Naive thymus-derived CD4-positive, alpha-beta T cell (primary cell): ENCODE measurements at regions not wholly inside any gene's neighbourhood (a gene's known extent, or its start where the extent isn't known, plus 50 kb on each side); places are given as distances from the start of the nearest gene placed in this dataset.
A peak's percentile ranks its signal among the peaks of the same experiment; 100 is the strongest.

Source experiments
- ATAC-seq: fragments of 150-1000 bp; cut with Tn5 transposase; 2 replicates; pipeline ENCODE4 v1.10.0; 2021; ENCODE audit warnings: mild to moderate bottlenecking, moderate library complexity
- CTCF ChIA-PET: fragments of 350-600 bp; sonication (Branson Sonifier 250); formaldehyde crosslinking; loops from one replicate; lab custom pipeline; 2021; ENCODE audit warnings: antibody characterized with exemption; lab: Charles Lee
- POLR2A ChIA-PET: fragments of 350-600 bp; sonication (Branson Sonifier 250); formaldehyde crosslinking; loops from one replicate; lab custom pipeline; 2021; ENCODE audit warnings: antibody characterized with exemption, inconsistent platforms; lab: Charles Lee
- DNase-seq, 9 donors: peaks; one replicate each; pipeline versions ENCODE4 v3.0.0 to v3.0.0-alpha.2; 2020 to 2022; ENCODE audit warnings: mixed read lengths in 1 of 9
- H3K27ac ChIP-seq: one replicate; pipeline ENCODE4 v1.7.0; 2013; ENCODE audit warnings: mild to moderate bottlenecking, low read depth, low read length, moderate library complexity
- H3K27me3 ChIP-seq, 2 donors: one replicate each; pipeline ENCODE4 v1.7.0; 2013; ENCODE audit warnings: low read length in 2 of 2, mild to moderate bottlenecking in 2 of 2, moderate library complexity in 2 of 2; ENCODE audit not compliant: control insufficient read depth in 2 of 2, insufficient read depth in 2 of 2
- H3K36me3 ChIP-seq, 3 experiments: 1 replicate in 2 of 3; 2 replicates in 1 of 3; pipeline ENCODE4 v1.7.0; 2013; ENCODE audit warnings: low read length in 3 of 3, mild to moderate bottlenecking in 3 of 3, moderate library complexity in 1 of 3; ENCODE audit not compliant: insufficient read depth in 3 of 3, control insufficient read depth in 2 of 3
- H3K4me1 ChIP-seq, 2 donors: one replicate each; pipeline ENCODE4 v1.7.0; 2013; ENCODE audit warnings: low read length in 2 of 2, mild to moderate bottlenecking in 2 of 2, moderate library complexity in 1 of 2; ENCODE audit not compliant: control insufficient read depth in 2 of 2, insufficient read depth in 2 of 2
- H3K4me3 ChIP-seq: 2 replicates; pipeline ENCODE4 v1.7.0; 2013; ENCODE audit warnings: mild to moderate bottlenecking, low read length
- H3K9me3 ChIP-seq, 3 experiments: 1 replicate in 2 of 3; 2 replicates in 1 of 3; pipeline ENCODE4 v1.7.0; 2013; ENCODE audit warnings: low read length in 3 of 3; ENCODE audit not compliant: control insufficient read depth in 2 of 3
- H3K27ac Mint-ChIP-seq, 9 donors: one replicate each; pipeline ENCODE4 v1.8.0; 2020 to 2022; ENCODE audit warnings: mixed read lengths in 9 of 9, mild to moderate bottlenecking in 8 of 9, moderate library complexity in 5 of 9, inconsistent platforms in 2 of 9
- H3K27me3 Mint-ChIP-seq, 5 donors: one replicate each; pipeline ENCODE4 v1.8.0; 2021 to 2022; ENCODE audit warnings: mixed read lengths in 5 of 5, mild to moderate bottlenecking in 1 of 5
- H3K36me3 Mint-ChIP-seq, 5 donors: one replicate each; pipeline ENCODE4 v1.8.0; 2020 to 2022; ENCODE audit warnings: mixed read lengths in 5 of 5, mild to moderate bottlenecking in 3 of 5, inconsistent platforms in 1 of 5
- H3K4me1 Mint-ChIP-seq, 7 donors: one replicate each; pipeline ENCODE4 v1.8.0; 2020 to 2022; ENCODE audit warnings: mixed read lengths in 7 of 7, mild to moderate bottlenecking in 3 of 7, inconsistent platforms in 1 of 7
- H3K4me3 Mint-ChIP-seq, 10 donors: one replicate each; pipeline ENCODE4 v1.8.0; 2020 to 2022; ENCODE audit warnings: mild to moderate bottlenecking in 10 of 10, mixed read lengths in 10 of 10, moderate library complexity in 6 of 10, inconsistent platforms in 2 of 10
- H3K9me3 Mint-ChIP-seq, 11 donors: one replicate each; pipeline ENCODE4 v1.8.0; 2020 to 2022; ENCODE audit warnings: mixed read lengths in 11 of 11, mild to moderate bottlenecking in 4 of 11, inconsistent platforms in 1 of 11, moderate library complexity in 1 of 11
- intact Hi-C, 2 donors: fragments of 100-400 bp; cut with micrococcal nuclease; formaldehyde crosslinking; loops; one replicate each; pipeline ENCODE4 v1.15.1; 2023

DNA sequence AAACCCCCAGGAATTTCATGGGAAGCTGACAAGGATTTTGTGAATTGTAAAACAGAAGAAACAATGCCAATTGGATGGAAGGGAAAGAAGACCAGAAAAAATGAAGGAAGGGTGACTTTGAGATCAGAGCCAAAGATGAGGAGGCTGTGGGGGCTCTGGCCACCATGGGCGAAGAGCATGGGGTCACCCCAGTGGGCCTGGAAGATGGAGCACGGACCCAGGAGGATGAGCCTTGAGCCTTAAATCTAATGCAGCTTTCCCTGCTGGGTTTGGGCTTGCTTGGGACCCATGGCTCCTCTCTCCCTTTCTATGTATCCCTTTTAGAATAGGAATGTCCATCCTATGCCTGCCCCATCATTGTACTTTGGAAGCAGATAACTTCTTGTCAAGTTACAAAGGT lies 322.2 kb downstream of the TMEM121 start:
- H3K36me3 ChIP-seq = no peaks in the 10 kb centered on the region
- H3K27me3 Mint-ChIP-seq = peaks cover 0 to 6% (median 0%) of the 10 kb centered on the region in 5 donors
- peaks cover 0 to 4% (median 0%) of the 10 kb centered on the region in 11 donors for H3K9me3 Mint-ChIP-seq
- ChIA-PET CTCF (no interaction called here), POLR2A (no interaction called here)
- DNase-seq (no peak), ATAC-seq (no peak)
- no peak overlapping the region for H3K27ac ChIP-seq
- no peaks in the 10 kb centered on the region for H3K4me1 Mint-ChIP-seq
- no peak overlapping the region for H3K4me3 Mint-ChIP-seq
- peak overlapping the region in 1 of 9 donors; percentile 2 for H3K27ac Mint-ChIP-seq
- no peaks in the 10 kb centered on the region for H3K36me3 Mint-ChIP-seq
- no peaks in the 10 kb centered on the region for H3K27me3 ChIP-seq
- no peaks in the 10 kb centered on the region for H3K4me1 ChIP-seq
- H3K4me3 ChIP-seq = no peak overlapping the region
- intact Hi-C loops = no loop called here
- no peaks in the 10 kb centered on the region for H3K9me3 ChIP-seq

DNA sequence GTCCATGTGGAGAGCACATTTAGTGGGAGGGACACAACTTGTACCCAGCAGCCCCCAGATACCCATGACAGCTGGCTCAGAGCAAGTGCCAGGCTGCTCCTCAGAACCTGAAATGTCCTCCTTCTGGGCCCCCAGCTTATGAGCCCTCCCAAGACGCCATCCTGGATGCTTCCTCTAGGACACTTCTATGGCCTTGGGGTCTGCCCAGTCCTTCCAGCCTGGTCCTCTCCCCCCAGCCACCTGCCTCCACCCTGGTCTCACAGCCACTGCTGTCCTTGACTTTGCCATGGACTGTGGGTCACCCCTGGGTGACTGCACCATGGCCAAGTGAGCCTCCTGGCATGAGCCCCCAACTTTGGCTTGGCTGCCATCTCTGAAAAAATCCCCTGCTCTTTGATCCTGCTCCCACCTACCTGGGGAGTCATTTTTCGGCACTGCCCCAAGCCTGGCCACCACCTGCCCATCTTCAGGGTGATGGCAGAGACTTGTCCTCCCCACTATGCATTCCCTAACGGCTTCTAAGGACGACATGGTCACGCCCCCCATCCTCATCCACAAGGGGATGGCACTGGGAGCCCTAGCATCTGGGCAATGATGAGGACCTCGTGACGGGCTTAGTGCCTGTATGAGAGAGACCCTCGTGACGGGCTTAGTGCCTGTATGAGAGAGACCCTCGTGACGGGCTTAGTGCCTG lies 323.7 kb downstream of the TMEM121 start:
- intact Hi-C loops = no loop called here
- peaks cover 0 to 2% (median 0%) of the 10 kb centered on the region in 5 donors for H3K36me3 Mint-ChIP-seq
- CTCF ChIA-PET = no interaction called here
- H3K9me3 Mint-ChIP-seq = peaks cover 0 to 4% (median 0%) of the 10 kb centered on the region in 11 donors
- H3K4me3 Mint-ChIP-seq = no peak overlapping the region
- no peak overlapping the region for H3K27ac Mint-ChIP-seq
- Histone ChIP-seq H3K27me3 (no peaks in the 10 kb centered on the region), H3K36me3 (no peaks in the 10 kb centered on the region), H3K4me3 (no peak overlapping the region), H3K27ac (no peak overlapping the region), H3K9me3 (no peaks in the 10 kb centered on the region), H3K4me1 (peaks cover 0 to 4% of the 10 kb centered on the region in 2 donors)
- no peak for DNase-seq
- POLR2A ChIA-PET = no interaction called here
- H3K27me3 Mint-ChIP-seq = peaks cover 0 to 5% (median 3%) of the 10 kb centered on the region in 5 donors
- ATAC-seq = no peak
- no peaks in the 10 kb centered on the region for H3K4me1 Mint-ChIP-seq

- H3K27me3 ChIP-seq = no peaks in the 10 kb centered on the region
- no peak overlapping the region for H3K27ac ChIP-seq
- H3K4me1 ChIP-seq = peaks cover 0 to 14% of the 10 kb centered on the region in 2 donors
- Mint-ChIP-seq H3K4me1 (no peaks in the 10 kb centered on the region), H3K9me3 (peaks cover 0 to 4% (median 0%) of the 10 kb centered on the region in 11 donors), H3K4me3 (no peak overlapping the region), H3K27me3 (peaks cover 0 to 4% (median 0%) of the 10 kb centered on the region in 5 donors), H3K36me3 (peaks cover 0 to 2% (median 0%) of the 10 kb centered on the region in 5 donors), H3K27ac (no peak overlapping the region)
- H3K4me3 ChIP-seq = no peak overlapping the region
- H3K36me3 ChIP-seq = no peaks in the 10 kb centered on the region
- intact Hi-C loops = no loop called here
- H3K9me3 ChIP-seq = no peaks in the 10 kb centered on the region
- CTCF ChIA-PET = no interaction called here
- POLR2A ChIA-PET = no interaction called here
- DNase-seq (no peak), ATAC-seq (no peak)
Measured at GRCh38 chr14:105850853-105851581, 324.6 kb downstream of the TMEM121 start.

DNA sequence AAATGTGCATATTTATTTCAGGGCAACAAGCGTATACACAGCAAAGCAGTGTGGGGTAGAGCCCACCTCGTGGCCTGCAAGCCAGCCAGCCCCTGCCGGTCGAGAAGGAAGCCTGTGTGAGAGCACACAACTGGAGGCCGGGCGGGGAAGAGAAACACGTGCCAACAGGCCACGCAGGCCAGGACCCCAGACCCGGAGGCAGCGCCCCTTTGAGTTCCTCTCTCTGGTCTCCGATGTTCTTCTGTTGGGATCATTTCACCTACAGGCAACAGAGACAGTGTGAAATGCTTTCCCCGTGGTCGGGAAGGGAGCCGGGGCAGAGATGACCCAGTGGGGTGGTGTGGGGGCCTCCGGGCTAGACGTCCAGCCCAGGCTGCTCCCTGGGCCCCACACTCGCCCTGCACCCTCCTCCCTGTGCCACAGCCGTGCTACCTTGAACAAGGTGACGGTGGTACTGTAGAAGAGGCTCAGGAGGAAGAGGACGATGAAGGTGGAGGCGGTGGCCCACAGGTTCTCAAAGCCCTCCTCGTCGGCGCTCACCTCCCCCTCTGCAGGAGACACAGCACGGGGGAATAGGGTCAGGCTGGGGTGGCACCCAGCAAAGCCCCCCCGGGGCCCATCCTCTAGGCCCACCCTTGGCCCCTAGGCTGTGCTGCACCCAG lies 325.5 kb downstream of the TMEM121 start:
- ChIA-PET POLR2A (no interaction called here), CTCF (no interaction called here)
- ATAC-seq (no peak), DNase-seq (peak in 1 of 9 donors; percentile 21)
- peaks cover 0 to 2% (median 0%) of the 10 kb centered on the region in 5 donors for H3K36me3 Mint-ChIP-seq
- H3K4me1 Mint-ChIP-seq = peaks cover 0 to 5% (median 0%) of the 10 kb centered on the region in 7 donors
- Histone ChIP-seq H3K36me3 (no peaks in the 10 kb centered on the region), H3K4me3 (no peak overlapping the region), H3K27me3 (no peaks in the 10 kb centered on the region), H3K27ac (no peak overlapping the region), H3K4me1 (peaks cover 0 to 22% of the 10 kb centered on the region in 2 donors), H3K9me3 (no peaks in the 10 kb centered on the region)
- no peak overlapping the region for H3K27ac Mint-ChIP-seq
- peaks cover 0 to 6% (median 0%) of the 10 kb centered on the region in 5 donors for H3K27me3 Mint-ChIP-seq
- intact Hi-C loops = no loop called here
- H3K4me3 Mint-ChIP-seq = no peak overlapping the region
- H3K9me3 Mint-ChIP-seq = peaks cover 0 to 4% (median 0%) of the 10 kb centered on the region in 11 donors

GRCh38 chr14:105852378-105853088 lies 326.1 kb downstream of the TMEM121 start:
- DNase-seq = no peak
- H3K4me3 Mint-ChIP-seq = no peak overlapping the region
- Histone ChIP-seq H3K27me3 (no peaks in the 10 kb centered on the region), H3K9me3 (no peaks in the 10 kb centered on the region), H3K27ac (no peak overlapping the region), H3K4me1 (peaks cover 0 to 28% of the 10 kb centered on the region in 2 donors), H3K36me3 (no peaks in the 10 kb centered on the region), H3K4me3 (no peak overlapping the region)
- no peak for ATAC-seq
- intact Hi-C loops = no loop called here
- CTCF ChIA-PET = no interaction called here
- peaks cover 0 to 2% (median 0%) of the 10 kb centered on the region in 5 donors for H3K36me3 Mint-ChIP-seq
- H3K27me3 Mint-ChIP-seq = peaks cover 0 to 7% (median 0%) of the 10 kb centered on the region in 5 donors
- peaks cover 0 to 4% (median 0%) of the 10 kb centered on the region in 11 donors for H3K9me3 Mint-ChIP-seq
- H3K27ac Mint-ChIP-seq = no peak overlapping the region
- POLR2A ChIA-PET = no interaction called here
- peaks cover 0 to 5% (median 0%) of the 10 kb centered on the region in 7 donors for H3K4me1 Mint-ChIP-seq

- Mint-ChIP-seq H3K27ac (no peak overlapping the region), H3K9me3 (peaks cover 0 to 3% (median 0%) of the 10 kb centered on the region in 11 donors), H3K36me3 (peaks cover 0 to 2% (median 0%) of the 10 kb centered on the region in 5 donors), H3K4me3 (no peak overlapping the region), H3K4me1 (peaks cover 0 to 7% (median 0%) of the 10 kb centered on the region in 7 donors), H3K27me3 (peaks cover 0 to 7% (median 0%) of the 10 kb centered on the region in 5 donors)
- ATAC-seq = no peak
- H3K27ac ChIP-seq = no peak overlapping the region
- H3K27me3 ChIP-seq = no peaks in the 10 kb centered on the region
- H3K4me1 ChIP-seq = peaks cover 0 to 34% of the 10 kb centered on the region in 2 donors
- CTCF ChIA-PET = no interaction called here
- POLR2A ChIA-PET = no interaction called here
- no peaks in the 10 kb centered on the region for H3K36me3 ChIP-seq
- no peak overlapping the region for H3K4me3 ChIP-seq
- H3K9me3 ChIP-seq = no peaks in the 10 kb centered on the region
- intact Hi-C loops = no loop called here
- peak in 1 of 9 donors; percentile 19 for DNase-seq
Measured at GRCh38 chr14:105853089-105853906, 326.9 kb downstream of the TMEM121 start.
